ENCODE measurements at regions not wholly inside any gene's neighbourhood (a gene's known extent, or its start where the extent isn't known, plus 50 kb on each side); places are given as distances from the start of the nearest gene placed in this dataset.
A peak's percentile ranks its signal among the peaks of the same experiment; 100 is the strongest.

DNA sequence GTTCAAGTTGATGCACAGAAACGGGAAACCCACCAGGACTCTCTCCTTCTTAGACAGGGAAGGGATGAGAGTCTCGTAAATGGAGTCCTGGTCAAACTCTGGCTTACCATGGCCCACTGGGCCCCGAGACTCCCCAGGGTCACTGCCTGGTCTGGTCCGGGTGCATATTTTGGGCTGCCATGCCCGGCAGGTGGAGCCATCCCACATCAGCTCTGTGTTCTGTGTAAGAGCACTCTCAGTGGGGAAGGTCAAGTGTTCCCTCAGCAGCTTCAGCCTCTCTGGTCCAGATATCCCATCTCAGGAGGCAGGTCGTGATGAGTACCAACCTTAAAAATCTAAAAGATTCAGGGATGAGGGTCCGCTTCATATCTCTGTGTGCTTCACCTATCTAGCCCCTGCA, 138.8 kb downstream of the EDN3 start:
- Mint-ChIP-seq H3K4me1 (peaks cover 11 to 13% of the 10 kb centered on the region in 2 experiments), H3K27ac (no peak overlapping the region), H3K27me3 (ENCODE audit: low read depth) (peaks cover 4% of the 10 kb centered on the region), H3K36me3 (ENCODE audit: insufficient read depth in 1 of 3, low read depth in 3 of 3) (no peaks in the 10 kb centered on the region), H3K4me3 (no peak overlapping the region), H3K9me3 (no peaks in the 10 kb centered on the region; a peak in 1 of 5 replicates)
- H3K56ac ChIP-seq (ENCODE audit: insufficient read length, low read depth, low read length): no peak overlapping the region
- H2BK15ac ChIP-seq (ENCODE audit: low read depth, low read length): no peak overlapping the region
- no peak overlapping the region for H3K18ac ChIP-seq (ENCODE audit: insufficient read length, low read depth, low read length)
- H3T11ph ChIP-seq (ENCODE audit: low read length): no peak overlapping the region
- no peak overlapping the region for H3K9ac ChIP-seq (ENCODE audit: extremely low read depth, insufficient read length, low read length)
- H3K23ac ChIP-seq (ENCODE audit: insufficient read length, low read depth, low read length): no peak overlapping the region
- H3K23me2 ChIP-seq (ENCODE audit: insufficient read length, low read depth, low read length, poor library complexity, severe bottlenecking): peaks cover under 1% of the 10 kb centered on the region
- no peak overlapping the region for H3K4me2 ChIP-seq (ENCODE audit: insufficient read depth, insufficient read length, low read length)
- no peaks in the 10 kb centered on the region for H4K20me1 ChIP-seq (ENCODE audit: control insufficient read depth, insufficient read depth, insufficient read length)
- no peak overlapping the region for H4K5ac ChIP-seq (ENCODE audit: insufficient read length, low read depth, low read length)
- no peak overlapping the region for H2AK5ac ChIP-seq (ENCODE audit: insufficient read length, low read length)
- no peak overlapping the region for H4K91ac ChIP-seq (ENCODE audit: insufficient read length, low read depth, low read length)
- H3K27ac ChIP-seq (ENCODE audit: insufficient read length, low read depth, low read length): no peak overlapping the region
- no peak overlapping the region for H3K4ac ChIP-seq (ENCODE audit: low read depth, low read length)
- no peak overlapping the region for H2AFZ ChIP-seq (ENCODE audit: low read length)
- H2BK12ac ChIP-seq (ENCODE audit: insufficient read length, low read depth, low read length): no peak overlapping the region
- TF ChIP-seq, protein P1, sequence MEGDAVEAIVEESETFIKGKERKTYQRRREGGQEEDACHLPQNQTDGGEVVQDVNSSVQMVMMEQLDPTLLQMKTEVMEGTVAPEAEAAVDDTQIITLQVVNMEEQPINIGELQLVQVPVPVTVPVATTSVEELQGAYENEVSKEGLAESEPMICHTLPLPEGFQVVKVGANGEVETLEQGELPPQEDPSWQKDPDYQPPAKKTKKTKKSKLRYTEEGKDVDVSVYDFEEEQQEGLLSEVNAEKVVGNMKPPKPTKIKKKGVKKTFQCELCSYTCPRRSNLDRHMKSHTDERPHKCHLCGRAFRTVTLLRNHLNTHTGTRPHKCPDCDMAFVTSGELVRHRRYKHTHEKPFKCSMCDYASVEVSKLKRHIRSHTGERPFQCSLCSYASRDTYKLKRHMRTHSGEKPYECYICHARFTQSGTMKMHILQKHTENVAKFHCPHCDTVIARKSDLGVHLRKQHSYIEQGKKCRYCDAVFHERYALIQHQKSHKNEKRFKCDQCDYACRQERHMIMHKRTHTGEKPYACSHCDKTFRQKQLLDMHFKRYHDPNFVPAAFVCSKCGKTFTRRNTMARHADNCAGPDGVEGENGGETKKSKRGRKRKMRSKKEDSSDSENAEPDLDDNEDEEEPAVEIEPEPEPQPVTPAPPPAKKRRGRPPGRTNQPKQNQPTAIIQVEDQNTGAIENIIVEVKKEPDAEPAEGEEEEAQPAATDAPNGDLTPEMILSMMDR (conservative IDR thresholded peaks at IDR 0.05): peak; percentile 40; the same call in 2 of the 3 replicates
- H3K4me1 ChIP-seq (ENCODE audit: insufficient read depth, low read length): 0 out of 2 replicates have a peak, but pooled peaks cover 2% of the 10 kb centered on the region
- no peaks in the 10 kb centered on the region for H3K27me3 ChIP-seq (ENCODE audit: insufficient read depth, low read length)
- WGBS (ENCODE audit: extremely low coverage, insufficient read length, low lambda C conversion rate): no CpG with 5 or more reads among the region's 7 CpGs
- no peaks in the 10 kb centered on the region for H3K79me2 ChIP-seq (ENCODE audit: insufficient read depth, low read length)
- H4K8ac ChIP-seq (replicated peaks; ENCODE audit: insufficient read length, low read depth, low read length): no peak overlapping the region
- no peaks in the 10 kb centered on the region for H3K79me1 ChIP-seq (ENCODE audit: insufficient read depth, low read depth, low read length, poor library complexity, severe bottlenecking)
- no peak overlapping the region for H3K14ac ChIP-seq (ENCODE audit: insufficient read depth, low read length)
- no peak overlapping the region for H2BK120ac ChIP-seq (ENCODE audit: low read depth, low read length, poor library complexity, severe bottlenecking)
- H2BK5ac ChIP-seq (ENCODE audit: insufficient read length, low read length): no peak overlapping the region
- no peak overlapping the region for H2BK20ac ChIP-seq (ENCODE audit: low read depth, low read length, poor library complexity, severe bottlenecking)
- no peaks in the 10 kb centered on the region for H3K9me3 ChIP-seq (ENCODE audit: control insufficient read depth, low read depth, low read length)
- no peak for DNase-seq

Data from H9 (cell line).